ENCODE measurements at regions not wholly inside any gene's neighbourhood (a gene's known extent, or its start where the extent isn't known, plus 50 kb on each side); places are given as distances from the start of the nearest gene placed in this dataset.

DNA sequence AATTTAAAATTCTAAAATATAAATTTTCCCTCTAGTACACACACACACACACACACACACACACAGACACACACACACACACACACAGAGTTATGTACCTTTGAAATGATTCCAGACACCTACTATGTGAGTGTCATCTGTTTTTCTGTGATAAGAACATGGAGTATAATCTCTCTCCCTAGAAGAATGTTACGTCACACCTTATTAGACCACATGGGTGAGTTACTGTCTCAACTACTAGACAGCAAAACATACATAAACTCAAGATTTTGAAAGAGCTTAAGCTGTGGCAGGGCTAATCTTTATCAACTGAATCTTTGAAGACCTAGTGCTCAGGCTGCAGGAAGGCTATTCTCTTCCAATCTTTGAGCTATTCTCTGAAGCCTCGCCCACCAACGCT, 385.9 kb upstream of the BCHE start (continued):
- TF ChIP-seq ARID1B (IDR thresholded peaks at IDR 0.05), result peak; percentile 89
- TF ChIP-seq NONO (IDR thresholded peaks at IDR 0.05; ENCODE audit: low read depth in 2 of 2, low read length in 1 of 2), result no peak
- TF ChIP-seq SMARCA4 (IDR thresholded peaks at IDR 0.05), result peak; percentile 49; the same call in 1 of the 2 replicates
- 0 out of 2 replicates have a peak, but pooled peaks have one; percentile 13 for TF ChIP-seq CC2D1A (IDR thresholded peaks at IDR 0.05)
- no peak for TF ChIP-seq ERF (CRISPR knock-in tag; IDR thresholded peaks at IDR 0.05)
- peak; percentile 84; the same call in 1 of the 2 replicates for TF ChIP-seq ELF4 (CRISPR knock-in tag; IDR thresholded peaks at IDR 0.05)
- no peak for TF ChIP-seq ETS2 (tag; IDR thresholded peaks at IDR 0.05; ENCODE audit: borderline replicate concordance, poor library complexity, severe bottlenecking)
- TF ChIP-seq ZKSCAN1 (IDR thresholded peaks at IDR 0.05; ENCODE audit: low read depth, low read length), result peak; percentile 99
- TF ChIP-seq NR3C1 (CRISPR knock-in tag; IDR thresholded peaks at IDR 0.05), result no peak
- TF ChIP-seq NFYB (IDR thresholded peaks at IDR 0.05; ENCODE audit: extremely low read depth, insufficient read length), result no peak
- TF ChIP-seq CHAMP1 (IDR thresholded peaks at IDR 0.05), result peak; percentile 63; the same call in 1 of the 2 replicates
- peak; percentile 41; the same call in 1 of the 2 replicates for TF ChIP-seq SMARCC2 (IDR thresholded peaks at IDR 0.05; ENCODE audit: low read depth)
- TF ChIP-seq, protein P1, sequence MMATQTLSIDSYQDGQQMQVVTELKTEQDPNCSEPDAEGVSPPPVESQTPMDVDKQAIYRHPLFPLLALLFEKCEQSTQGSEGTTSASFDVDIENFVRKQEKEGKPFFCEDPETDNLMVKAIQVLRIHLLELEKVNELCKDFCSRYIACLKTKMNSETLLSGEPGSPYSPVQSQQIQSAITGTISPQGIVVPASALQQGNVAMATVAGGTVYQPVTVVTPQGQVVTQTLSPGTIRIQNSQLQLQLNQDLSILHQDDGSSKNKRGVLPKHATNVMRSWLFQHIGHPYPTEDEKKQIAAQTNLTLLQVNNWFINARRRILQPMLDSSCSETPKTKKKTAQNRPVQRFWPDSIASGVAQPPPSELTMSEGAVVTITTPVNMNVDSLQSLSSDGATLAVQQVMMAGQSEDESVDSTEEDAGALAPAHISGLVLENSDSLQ (IDR thresholded peaks at IDR 0.05), result peak; percentile 17; the same call in 1 of the 2 replicates
- no peak for TF ChIP-seq EP400 (IDR thresholded peaks at IDR 0.05)
- TF ChIP-seq ZNF398 (CRISPR knock-in tag; IDR thresholded peaks at IDR 0.05), result no peak
- peak; percentile 85 for TF ChIP-seq CBFA2T3 (IDR thresholded peaks at IDR 0.05)
- TF ChIP-seq ZNF507 (tag; conservative IDR thresholded peaks at IDR 0.05), result no peak
- 0 out of 4 replicates have a peak, but pooled peaks of 1 of the 2 experiments have one; percentile 30 for TF ChIP-seq RAD21 (CRISPR knock-in tag; conservative IDR thresholded peaks at IDR 0.05 in 1 of 2, IDR thresholded peaks at IDR 0.05 in 1 of 2)
- TF ChIP-seq BDP1 (IDR thresholded peaks at IDR 0.05; ENCODE audit: insufficient read depth, insufficient read length), result no peak
- TF ChIP-seq JUND (IDR thresholded peaks at IDR 0.05; ENCODE audit: borderline replicate concordance, low read depth, low read length), result no peak
- peak; percentile 10; the same call in 1 of the 3 replicates for TF ChIP-seq JUND (tag; IDR thresholded peaks at IDR 0.05; ENCODE audit: borderline replicate concordance, low read depth, low read length)
- TF ChIP-seq TARDBP (IDR thresholded peaks at IDR 0.05), result no peak
- TF ChIP-seq NBN (IDR thresholded peaks at IDR 0.05; ENCODE audit: low read depth), result no peak
- TF ChIP-seq ATF7 (IDR thresholded peaks at IDR 0.05), result peak; percentile 82
- TF ChIP-seq MTA1 (IDR thresholded peaks at IDR 0.05; ENCODE audit: borderline replicate concordance), result no peak

All from K562 (cell line).